Fibroblast of pulmonary artery (primary cell): ENCODE measurements at regions not wholly inside any gene's neighbourhood (a gene's known extent, or its start where the extent isn't known, plus 50 kb on each side); places are given as distances from the start of the nearest gene placed in this dataset.

Experiments used
- DNase-seq: peaks from one replicate; pipeline ENCODE4 v3.0.0-alpha.2; 2010; ENCODE audit warnings: low read depth
- H3K4me3 ChIP-seq: replicated peaks from 2 replicates; pipeline ENCODE4 v1.5.1; 2011; ENCODE audit warnings: low read depth, mild to moderate bottlenecking, control low read depth, low read length, moderate library complexity
- CTCF ChIP-seq: IDR thresholded peaks from 2 replicates; pipeline ENCODE4 v1.5.1; 2011; ENCODE audit warnings: mild to moderate bottlenecking, control low read depth, low read length, inconsistent platforms; ENCODE audit errors: missing control alignments

- H3K4me3 ChIP-seq: no peak overlapping the region
- TF ChIP-seq CTCF: no peak
- DNase-seq: no peak
Observed at GRCh38 chr15:54979964-54980363, 216.8 kb downstream of the RSL24D1 start.

GRCh38 chr15:54962637-54963036 lies 234.1 kb downstream of the RSL24D1 start:
- DNase-seq: no peak
- no peak for TF ChIP-seq CTCF
- no peak overlapping the region for H3K4me3 ChIP-seq

GRCh38 chr15:54960266-54960665 lies 236.5 kb downstream of the RSL24D1 start:
- H3K4me3 ChIP-seq: no peak overlapping the region
- no peak for TF ChIP-seq CTCF
- no peak for DNase-seq

DNA sequence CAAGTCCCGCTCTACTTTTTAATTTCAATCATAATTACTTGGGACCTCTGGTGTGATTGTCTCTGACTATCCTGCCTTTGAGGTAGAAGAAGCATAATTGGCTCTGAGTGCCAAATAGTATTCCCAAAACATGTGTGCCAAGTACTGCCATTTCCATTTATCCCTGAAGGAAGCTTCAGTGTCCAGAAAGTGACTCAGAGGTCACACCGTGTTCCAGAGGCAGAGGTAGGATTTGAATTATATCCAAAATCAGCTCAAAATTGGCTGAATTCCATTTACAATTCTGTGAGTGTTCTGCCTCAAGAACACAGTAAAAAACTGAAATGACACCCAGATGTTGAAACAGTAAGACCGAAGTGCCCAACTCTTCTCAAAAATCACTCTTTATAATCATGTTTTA lies 255.3 kb downstream of the RSL24D1 start:
- no peak for TF ChIP-seq CTCF
- H3K4me3 ChIP-seq: no peak overlapping the region
- no peak for DNase-seq

DNA sequence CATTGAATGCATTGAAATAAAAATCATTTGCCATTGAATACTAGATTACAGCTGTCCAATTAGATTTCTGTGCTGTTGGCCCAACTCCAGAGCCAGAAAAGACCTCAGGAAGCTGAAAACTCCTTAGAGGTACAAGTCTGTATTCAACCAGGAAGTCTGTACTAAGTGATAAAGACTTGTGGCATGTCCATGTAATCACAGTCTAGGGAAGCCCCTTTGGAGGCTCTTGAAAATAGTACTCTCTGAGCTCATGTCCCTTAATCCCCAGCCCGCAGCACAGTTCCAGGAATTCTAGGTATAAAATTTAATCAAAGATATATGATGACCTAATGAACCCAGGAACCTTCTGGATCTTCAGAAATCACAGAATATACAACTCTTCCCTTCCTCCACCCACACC lies 279.4 kb downstream of the RSL24D1 start:
- TF ChIP-seq CTCF: no peak
- DNase-seq: no peak
- H3K4me3 ChIP-seq: no peak overlapping the region

- H3K4me3 ChIP-seq: no peak overlapping the region
- no peak for DNase-seq
- no peak for TF ChIP-seq CTCF
Observed at GRCh38 chr15:54915380-54915779, 281.4 kb downstream of the RSL24D1 start.

GRCh38 chr15:54884312-54884711 lies 312.4 kb downstream of the RSL24D1 start:
- no peak for TF ChIP-seq CTCF
- no peak for DNase-seq
- no peak overlapping the region for H3K4me3 ChIP-seq
